Muscle of leg (tissue), 3 donors: ENCODE measurements at regions not wholly inside any gene's neighbourhood (a gene's known extent, or its start where the extent isn't known, plus 50 kb on each side); places are given as distances from the start of the nearest gene placed in this dataset.

Source experiments
- DNase-seq: peaks from one replicate; pipeline ENCODE4 v3.0.0; 2013
- H3K27ac ChIP-seq: one replicate; pipeline ENCODE4 v1.5.1; 2013; ENCODE audit warnings: mild to moderate bottlenecking, low read length, control low read depth
- H3K27me3 ChIP-seq: one replicate; pipeline ENCODE4 v1.6.1; 2013; ENCODE audit warnings: low read length; ENCODE audit not compliant: control insufficient read depth, insufficient read depth
- H3K36me3 ChIP-seq: one replicate; pipeline ENCODE4 v1.6.1; 2013; ENCODE audit warnings: low read length; ENCODE audit not compliant: control insufficient read depth, insufficient read depth
- H3K4me1 ChIP-seq: one replicate; pipeline ENCODE4 v1.6.1; 2013; ENCODE audit warnings: low read length; ENCODE audit not compliant: control insufficient read depth, insufficient read depth
- H3K4me3 ChIP-seq: one replicate; pipeline ENCODE4 v1.5.1; 2013; ENCODE audit warnings: low read length, control low read depth
- H3K9me3 ChIP-seq: replicated peaks from 2 replicates; pipeline ENCODE4 v1.6.1; 2013; ENCODE audit warnings: low read depth, low read length; ENCODE audit not compliant: control insufficient read depth
- WGBS: methylation state at CpG from one replicate; pipeline ENCODE4 v1.1.5; 2013; ENCODE audit warnings: missing lambda C conversion rate; ENCODE audit not compliant: insufficient coverage; 5-methylcytosine and 5-hydroxymethylcytosine counted together

- Histone ChIP-seq H3K36me3 (no peaks in the 10 kb centered on the region), H3K27ac (no peak overlapping the region), H3K4me3 (no peak overlapping the region), H3K9me3 (no peaks in the 10 kb centered on the region), H3K4me1 (no peaks in the 10 kb centered on the region), H3K27me3 (no peaks in the 10 kb centered on the region)
- 65% methylated on average over 5 of the region's 8 CpGs for WGBS
- DNase-seq, result no peak
These were observed 147.9 kb downstream of the MAF start for GRCh38 chr16:79452671-79453070.

GRCh38 chr16:79451196-79451816 lies 149.2 kb downstream of the MAF start:
- Histone ChIP-seq H3K4me1 (no peaks in the 10 kb centered on the region), H3K27me3 (no peaks in the 10 kb centered on the region), H3K9me3 (no peaks in the 10 kb centered on the region), H3K27ac (no peak overlapping the region), H3K36me3 (no peaks in the 10 kb centered on the region), H3K4me3 (no peak overlapping the region)
- peak; percentile 77 for DNase-seq
- 100% methylated on average over 1 of the region's 4 CpGs for WGBS

- Histone ChIP-seq H3K36me3 (no peaks in the 10 kb centered on the region), H3K4me3 (no peak overlapping the region), H3K27ac (no peak overlapping the region), H3K4me1 (no peaks in the 10 kb centered on the region), H3K9me3 (no peaks in the 10 kb centered on the region), H3K27me3 (no peaks in the 10 kb centered on the region)
- no CpG with 5 or more reads among the region's 6 CpGs for WGBS
- DNase-seq, result peak; percentile 50
These were observed 150.6 kb downstream of the MAF start for GRCh38 chr16:79449900-79450299.

GRCh38 chr16:79449067-79449769 lies 151.3 kb downstream of the MAF start:
- no peaks in the 10 kb centered on the region for H3K27me3 ChIP-seq
- no peak overlapping the region for H3K27ac ChIP-seq
- H3K9me3 ChIP-seq, result no peaks in the 10 kb centered on the region
- WGBS, result 100% methylated on average over 1 of the region's 10 CpGs
- H3K36me3 ChIP-seq, result no peaks in the 10 kb centered on the region
- H3K4me3 ChIP-seq, result no peak overlapping the region
- DNase-seq, result no peak
- H3K4me1 ChIP-seq, result no peaks in the 10 kb centered on the region

- Histone ChIP-seq H3K4me1 (peaks cover 5% of the 10 kb centered on the region), H3K36me3 (no peaks in the 10 kb centered on the region), H3K27me3 (no peaks in the 10 kb centered on the region), H3K27ac (no peak overlapping the region), H3K9me3 (no peaks in the 10 kb centered on the region), H3K4me3 (no peak overlapping the region)
- no peak for DNase-seq
- WGBS, result 91% methylated on average over 4 of the region's 7 CpGs
These were observed 156.0 kb downstream of the MAF start for GRCh38 chr16:79444572-79444971.

- Histone ChIP-seq H3K27me3 (no peaks in the 10 kb centered on the region), H3K9me3 (no peaks in the 10 kb centered on the region), H3K27ac (no peak overlapping the region), H3K4me3 (no peak overlapping the region), H3K4me1 (peaks cover 24% of the 10 kb centered on the region), H3K36me3 (no peaks in the 10 kb centered on the region)
- peak; percentile 80 for DNase-seq
- WGBS, result no CpG with 5 or more reads among the region's 2 CpGs
These were observed 160.6 kb downstream of the MAF start for GRCh38 chr16:79439901-79440300.

- Histone ChIP-seq H3K9me3 (no peaks in the 10 kb centered on the region), H3K27ac (no peak overlapping the region), H3K4me3 (no peak overlapping the region), H3K27me3 (no peaks in the 10 kb centered on the region), H3K4me1 (peaks cover 24% of the 10 kb centered on the region), H3K36me3 (no peaks in the 10 kb centered on the region)
- WGBS, result 38% methylated on average over 25 of the region's 31 CpGs
- peak; percentile 54 for DNase-seq
These were observed 162.5 kb downstream of the MAF start for GRCh38 chr16:79437764-79438751.

GRCh38 chr16:79436885-79437284 lies 163.7 kb downstream of the MAF start:
- Histone ChIP-seq H3K27me3 (no peaks in the 10 kb centered on the region), H3K9me3 (no peaks in the 10 kb centered on the region), H3K36me3 (no peaks in the 10 kb centered on the region), H3K27ac (no peak overlapping the region), H3K4me1 (peaks cover 24% of the 10 kb centered on the region), H3K4me3 (no peak overlapping the region)
- 100% methylated on average over 1 of the region's 5 CpGs for WGBS
- DNase-seq, result no peak

- Histone ChIP-seq H3K27ac (no peak overlapping the region), H3K9me3 (no peaks in the 10 kb centered on the region), H3K4me1 (peaks cover 31% of the 10 kb centered on the region), H3K27me3 (no peaks in the 10 kb centered on the region), H3K36me3 (no peaks in the 10 kb centered on the region), H3K4me3 (no peak overlapping the region)
- WGBS, result 92% methylated on average over 8 of the region's 8 CpGs
- DNase-seq, result no peak
These were observed 165.8 kb downstream of the MAF start for GRCh38 chr16:79434771-79435170.

- Histone ChIP-seq H3K4me3 (no peak overlapping the region), H3K27ac (no peak overlapping the region), H3K27me3 (peaks cover 2% of the 10 kb centered on the region), H3K4me1 (peaks cover 37% of the 10 kb centered on the region), H3K36me3 (no peaks in the 10 kb centered on the region), H3K9me3 (no peaks in the 10 kb centered on the region)
- DNase-seq, result no peak
- WGBS, result no CpG with 5 or more reads among the region's 2 CpGs
These were observed 166.4 kb downstream of the MAF start for GRCh38 chr16:79434092-79434491.
